ENCODE measurements at regions not wholly inside any gene's neighbourhood (a gene's known extent, or its start where the extent isn't known, plus 50 kb on each side); places are given as distances from the start of the nearest gene placed in this dataset.

GRCh38 chr4:112966701-112967488 lies 82.6 kb upstream of the ANK2 start:
- Histone ChIP-seq H3K4me1 (ENCODE audit: control insufficient read depth in 1 of 2, low read depth in 2 of 2) (no peaks in the 10 kb centered on the region), H3K9me3 (no peaks in the 10 kb centered on the region), H3K27me3 (replicated peaks; ENCODE audit: insufficient read depth) (no peaks in the 10 kb centered on the region), H3K36me3 (no peaks in the 10 kb centered on the region), H3K4me3 (no peak overlapping the region), H3K27ac (no peak overlapping the region)
- TF ChIP-seq CTCF (IDR thresholded peaks at IDR 0.05) = no peak
- ATAC-seq (ENCODE audit: insufficient number of reproducible peaks, low FRiP score, low read depth) = no peak
- DNase-seq (ENCODE audit: low spot score) = no peak

GRCh38 chr4:112968451-112969159 lies 80.8 kb upstream of the ANK2 start:
- H3K4me1 ChIP-seq (ENCODE audit: control insufficient read depth in 1 of 2, low read depth in 2 of 2) = no peaks in the 10 kb centered on the region
- no peak overlapping the region for H3K27ac ChIP-seq
- DNase-seq (ENCODE audit: low spot score) (no peak), ATAC-seq (ENCODE audit: insufficient number of reproducible peaks, low FRiP score, low read depth) (no peak)
- no peak overlapping the region for H3K4me3 ChIP-seq
- H3K36me3 ChIP-seq = no peaks in the 10 kb centered on the region
- no peaks in the 10 kb centered on the region for H3K9me3 ChIP-seq
- TF ChIP-seq CTCF (IDR thresholded peaks at IDR 0.05) = no peak
- no peaks in the 10 kb centered on the region for H3K27me3 ChIP-seq (replicated peaks; ENCODE audit: insufficient read depth)

GRCh38 chr4:112970903-112971302 lies 78.5 kb upstream of the ANK2 start:
- no peak for ATAC-seq (ENCODE audit: insufficient number of reproducible peaks, low FRiP score, low read depth)
- Histone ChIP-seq H3K36me3 (no peaks in the 10 kb centered on the region), H3K9me3 (no peaks in the 10 kb centered on the region), H3K27ac (no peak overlapping the region), H3K27me3 (replicated peaks; ENCODE audit: insufficient read depth) (no peaks in the 10 kb centered on the region), H3K4me3 (no peak overlapping the region), H3K4me1 (ENCODE audit: control insufficient read depth in 1 of 2, low read depth in 2 of 2) (no peaks in the 10 kb centered on the region)
- no peak for TF ChIP-seq CTCF (IDR thresholded peaks at IDR 0.05)
- no peak for DNase-seq (ENCODE audit: low spot score)

GRCh38 chr4:112973750-112974251 lies 75.7 kb upstream of the ANK2 start:
- no peak for TF ChIP-seq CTCF (IDR thresholded peaks at IDR 0.05)
- Histone ChIP-seq H3K27ac (no peak overlapping the region), H3K4me3 (no peak overlapping the region), H3K4me1 (ENCODE audit: control insufficient read depth in 1 of 2, low read depth in 2 of 2) (no peaks in the 10 kb centered on the region), H3K36me3 (no peaks in the 10 kb centered on the region), H3K9me3 (no peaks in the 10 kb centered on the region), H3K27me3 (replicated peaks; ENCODE audit: insufficient read depth) (no peaks in the 10 kb centered on the region)
- DNase-seq (ENCODE audit: low spot score) (no peak), ATAC-seq (ENCODE audit: insufficient number of reproducible peaks, low FRiP score, low read depth) (no peak)

- no peak for TF ChIP-seq CTCF (IDR thresholded peaks at IDR 0.05)
- ATAC-seq (ENCODE audit: insufficient number of reproducible peaks, low FRiP score, low read depth) = no peak
These were observed 73.7 kb upstream of the ANK2 start for GRCh38 chr4:112975567-112976355.

More at GRCh38 chr4:112975567-112976355, 73.7 kb upstream of the ANK2 start:
- H3K4me3 ChIP-seq = no peak overlapping the region
- H3K27me3 ChIP-seq (replicated peaks; ENCODE audit: insufficient read depth) = no peaks in the 10 kb centered on the region
- no peak overlapping the region for H3K27ac ChIP-seq
- no peaks in the 10 kb centered on the region for H3K36me3 ChIP-seq
- no peak for DNase-seq (ENCODE audit: low spot score)
- H3K9me3 ChIP-seq = no peaks in the 10 kb centered on the region
- H3K4me1 ChIP-seq (ENCODE audit: control insufficient read depth in 1 of 2, low read depth in 2 of 2) = no peaks in the 10 kb centered on the region
